ENCODE measurements at regions not wholly inside any gene's neighbourhood (a gene's known extent, or its start where the extent isn't known, plus 50 kb on each side); places are given as distances from the start of the nearest gene placed in this dataset.
A peak's percentile ranks its signal among the peaks of the same experiment; 100 is the strongest.

DNA sequence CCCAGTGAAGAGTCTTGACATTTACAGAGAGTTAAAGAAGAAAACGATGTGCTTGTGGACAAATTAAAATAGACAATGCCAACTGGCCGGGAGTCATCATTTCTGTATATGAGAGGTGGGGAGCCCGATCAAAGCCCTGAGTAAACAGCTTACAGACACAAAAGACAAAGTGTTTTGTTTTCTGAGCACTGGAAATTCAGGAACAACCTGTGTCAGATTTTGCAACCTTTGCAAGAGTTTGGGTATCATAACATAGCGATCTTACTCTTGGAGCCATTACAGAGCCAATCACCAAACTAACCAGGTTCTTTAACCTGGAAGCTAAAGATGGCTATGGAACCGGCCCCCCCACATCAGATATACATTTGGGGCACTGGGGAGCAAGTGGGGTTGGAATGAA, 101.9 kb upstream of the LRIG1 start:
- H4K8ac ChIP-seq (ENCODE audit: low read depth, low read length), result no peak overlapping the region
- no peaks in the 10 kb centered on the region for H3K36me3 ChIP-seq (ENCODE audit: control insufficient read depth in 1 of 2, insufficient read depth in 2 of 2, low read length in 2 of 2)
- H2AK5ac ChIP-seq (ENCODE audit: low read length), result no peak overlapping the region
- WGBS (ENCODE audit: extremely low coverage, insufficient coverage, insufficient read length), result no CpG with 5 or more reads among the region's 5 CpGs
- H3K4ac ChIP-seq (ENCODE audit: low read depth, low read length), result no peak overlapping the region
- no peaks in the 10 kb centered on the region for H3K27me3 ChIP-seq (ENCODE audit: insufficient read depth, low read length)
- no peak overlapping the region for H2BK12ac ChIP-seq (ENCODE audit: low read length)
- H3K18ac ChIP-seq (ENCODE audit: low read length), result no peak overlapping the region
- no peak overlapping the region for H3K14ac ChIP-seq (ENCODE audit: low read length)
- no peak overlapping the region for H3K27ac ChIP-seq (ENCODE audit: low read depth, low read length)
- H2AFZ ChIP-seq (ENCODE audit: insufficient read depth, low read length, poor library complexity), result no peak overlapping the region
- H3K4me1 ChIP-seq (ENCODE audit: control insufficient read depth in 1 of 2, insufficient read depth in 2 of 2, low read length in 2 of 2), result no peaks in the 10 kb centered on the region
- no peak overlapping the region for H2BK120ac ChIP-seq (ENCODE audit: insufficient read depth, low read length, poor library complexity)
- H4K12ac ChIP-seq (ENCODE audit: low read depth, low read length), result no peak overlapping the region
- no peak overlapping the region for H3K4me3 ChIP-seq (ENCODE audit: low read depth, low read length)
- no peak overlapping the region for H3K23ac ChIP-seq (ENCODE audit: low read length)
- no peaks in the 10 kb centered on the region for H3K9me3 ChIP-seq (ENCODE audit: insufficient read depth, low read depth, low read length)
- H3K79me2 ChIP-seq (ENCODE audit: control insufficient read depth, insufficient read depth, low read length, poor library complexity), result no peaks in the 10 kb centered on the region
- no peaks in the 10 kb centered on the region for H3K79me1 ChIP-seq (ENCODE audit: low read length)
- H3K9ac ChIP-seq (ENCODE audit: low read length), result no peak overlapping the region
- peak in 1 of 2 donors; percentile 21 for DNase-seq
- no peak overlapping the region for H4K91ac ChIP-seq (ENCODE audit: low read depth, low read length)
- no peak overlapping the region for H3K4me2 ChIP-seq (ENCODE audit: low read length)
- H2BK5ac ChIP-seq (ENCODE audit: low read depth, low read length, poor library complexity), result no peak overlapping the region

- Histone ChIP-seq H3K9me3 (ENCODE audit: insufficient read depth, low read depth, low read length) (no peaks in the 10 kb centered on the region), H4K8ac (ENCODE audit: low read depth, low read length) (no peak overlapping the region), H4K12ac (ENCODE audit: low read depth, low read length) (no peak overlapping the region), H3K36me3 (ENCODE audit: control insufficient read depth in 1 of 2, insufficient read depth in 2 of 2, low read length in 2 of 2) (no peaks in the 10 kb centered on the region), H4K91ac (ENCODE audit: low read depth, low read length) (no peak overlapping the region), H3K4me2 (ENCODE audit: low read length) (no peak overlapping the region), H2AK5ac (ENCODE audit: low read length) (no peak overlapping the region), H2BK12ac (ENCODE audit: low read length) (no peak overlapping the region), H3K27ac (ENCODE audit: low read depth, low read length) (no peak overlapping the region), H3K27me3 (ENCODE audit: insufficient read depth, low read length) (no peaks in the 10 kb centered on the region), H2AFZ (ENCODE audit: insufficient read depth, low read length, poor library complexity) (no peak overlapping the region), H2BK5ac (ENCODE audit: low read depth, low read length, poor library complexity) (no peak overlapping the region), H3K14ac (ENCODE audit: low read length) (no peak overlapping the region), H3K79me1 (ENCODE audit: low read length) (no peaks in the 10 kb centered on the region), H3K79me2 (ENCODE audit: control insufficient read depth, insufficient read depth, low read length, poor library complexity) (no peaks in the 10 kb centered on the region), H3K4me1 (ENCODE audit: control insufficient read depth in 1 of 2, insufficient read depth in 2 of 2, low read length in 2 of 2) (no peaks in the 10 kb centered on the region), H3K9ac (ENCODE audit: low read length) (no peak overlapping the region), H3K4me3 (ENCODE audit: low read depth, low read length) (no peak overlapping the region), H2BK120ac (ENCODE audit: insufficient read depth, low read length, poor library complexity) (no peak overlapping the region), H3K18ac (ENCODE audit: low read length) (no peak overlapping the region), H3K23ac (ENCODE audit: low read length) (no peak overlapping the region), H3K4ac (ENCODE audit: low read depth, low read length) (no peak overlapping the region)
- WGBS (ENCODE audit: extremely low coverage, insufficient coverage, insufficient read length), result no CpG with 5 or more reads among the region's 4 CpGs
- no peak for DNase-seq
These were observed 102.4 kb upstream of the LRIG1 start for GRCh38 chr3:66603151-66603611.

GRCh38 chr3:66604481-66604880, 103.7 kb upstream of the LRIG1 start:
- Histone ChIP-seq H3K4ac (ENCODE audit: low read depth, low read length) (no peak overlapping the region), H3K18ac (ENCODE audit: low read length) (no peak overlapping the region), H4K12ac (ENCODE audit: low read depth, low read length) (no peak overlapping the region), H3K4me2 (ENCODE audit: low read length) (no peak overlapping the region), H3K79me2 (ENCODE audit: control insufficient read depth, insufficient read depth, low read length, poor library complexity) (no peaks in the 10 kb centered on the region), H2BK12ac (ENCODE audit: low read length) (no peak overlapping the region), H4K91ac (ENCODE audit: low read depth, low read length) (no peak overlapping the region), H3K4me1 (ENCODE audit: control insufficient read depth in 1 of 2, insufficient read depth in 2 of 2, low read length in 2 of 2) (no peaks in the 10 kb centered on the region), H3K79me1 (ENCODE audit: low read length) (no peaks in the 10 kb centered on the region), H3K27ac (ENCODE audit: low read depth, low read length) (no peak overlapping the region), H3K4me3 (ENCODE audit: low read depth, low read length) (no peak overlapping the region), H3K23ac (ENCODE audit: low read length) (no peak overlapping the region), H2BK120ac (ENCODE audit: insufficient read depth, low read length, poor library complexity) (no peak overlapping the region), H3K27me3 (ENCODE audit: insufficient read depth, low read length) (no peaks in the 10 kb centered on the region), H2AK5ac (ENCODE audit: low read length) (no peak overlapping the region), H2AFZ (ENCODE audit: insufficient read depth, low read length, poor library complexity) (no peak overlapping the region), H3K14ac (ENCODE audit: low read length) (no peak overlapping the region), H2BK5ac (ENCODE audit: low read depth, low read length, poor library complexity) (no peak overlapping the region), H3K9me3 (ENCODE audit: insufficient read depth, low read depth, low read length) (no peaks in the 10 kb centered on the region), H4K8ac (ENCODE audit: low read depth, low read length) (no peak overlapping the region), H3K36me3 (ENCODE audit: control insufficient read depth in 1 of 2, insufficient read depth in 2 of 2, low read length in 2 of 2) (no peaks in the 10 kb centered on the region), H3K9ac (ENCODE audit: low read length) (no peak overlapping the region)
- WGBS (ENCODE audit: extremely low coverage, insufficient coverage, insufficient read length), result no CpG with 5 or more reads among the region's 1 CpG
- no peak for DNase-seq

DNA sequence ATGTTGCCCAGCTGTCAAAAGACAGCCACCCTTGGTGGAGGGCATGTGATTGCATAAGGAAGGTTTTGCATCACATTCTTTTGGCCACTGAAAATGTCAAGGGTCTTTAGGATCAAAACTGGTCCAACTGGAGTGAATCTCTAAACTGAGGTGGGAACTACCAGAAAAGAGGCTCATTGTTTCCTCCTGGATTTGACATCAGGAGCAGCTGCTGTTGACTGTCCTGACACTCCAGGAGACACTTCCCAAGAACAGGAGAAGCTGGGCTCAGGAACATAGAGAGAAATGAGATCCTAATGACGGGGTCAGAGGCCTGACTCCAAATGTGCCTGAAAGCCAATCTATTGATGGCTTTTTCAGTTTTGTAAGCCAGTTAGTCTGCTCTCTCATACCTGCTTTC, 105.3 kb upstream of the LRIG1 start:
- Histone ChIP-seq H2AFZ (ENCODE audit: insufficient read depth, low read length, poor library complexity) (no peak overlapping the region), H3K14ac (ENCODE audit: low read length) (no peak overlapping the region), H2AK5ac (ENCODE audit: low read length) (no peak overlapping the region), H3K4me3 (ENCODE audit: low read depth, low read length) (no peak overlapping the region), H4K91ac (ENCODE audit: low read depth, low read length) (no peak overlapping the region), H3K9ac (ENCODE audit: low read length) (no peak overlapping the region), H3K23ac (ENCODE audit: low read length) (no peak overlapping the region), H2BK120ac (ENCODE audit: insufficient read depth, low read length, poor library complexity) (no peak overlapping the region), H4K12ac (ENCODE audit: low read depth, low read length) (no peak overlapping the region), H3K36me3 (ENCODE audit: control insufficient read depth in 1 of 2, insufficient read depth in 2 of 2, low read length in 2 of 2) (no peaks in the 10 kb centered on the region), H3K79me2 (ENCODE audit: control insufficient read depth, insufficient read depth, low read length, poor library complexity) (no peaks in the 10 kb centered on the region), H3K27me3 (ENCODE audit: insufficient read depth, low read length) (no peaks in the 10 kb centered on the region), H2BK12ac (ENCODE audit: low read length) (no peak overlapping the region), H3K4me1 (ENCODE audit: control insufficient read depth in 1 of 2, insufficient read depth in 2 of 2, low read length in 2 of 2) (no peaks in the 10 kb centered on the region), H3K79me1 (ENCODE audit: low read length) (no peaks in the 10 kb centered on the region), H2BK5ac (ENCODE audit: low read depth, low read length, poor library complexity) (no peak overlapping the region), H4K8ac (ENCODE audit: low read depth, low read length) (no peak overlapping the region), H3K18ac (ENCODE audit: low read length) (no peak overlapping the region), H3K4ac (ENCODE audit: low read depth, low read length) (no peak overlapping the region), H3K4me2 (ENCODE audit: low read length) (no peak overlapping the region), H3K9me3 (ENCODE audit: insufficient read depth, low read depth, low read length) (no peaks in the 10 kb centered on the region), H3K27ac (ENCODE audit: low read depth, low read length) (no peak overlapping the region)
- no CpG with 5 or more reads among the region's 1 CpG for whole genome bisulfite sequencing (ENCODE audit: extremely low coverage, insufficient coverage, insufficient read length)
- no peak for DNase-seq
